ENCODE measurements at regions not wholly inside any gene's neighbourhood (a gene's known extent, or its start where the extent isn't known, plus 50 kb on each side); places are given as distances from the start of the nearest gene placed in this dataset.

GRCh38 chrX:14356401-14356800 lies 172.9 kb upstream of the GLRA2 start:
- intact Hi-C loops (cut with DNase I) = no loop called here

GRCh38 chrX:14355556-14355955 lies 173.8 kb upstream of the GLRA2 start:
- no peak overlapping the region for H3K27ac ChIP-seq
- no peaks in the 10 kb centered on the region for H3K36me3 ChIP-seq
- no peaks in the 10 kb centered on the region for H3K27me3 ChIP-seq
- no peaks in the 10 kb centered on the region for H3K9me3 ChIP-seq
- DNase-seq = no peak
- TF ChIP-seq CTCF (IDR thresholded peaks at IDR 0.05) = no peak
- TF ChIP-seq POLR2A (IDR thresholded peaks at IDR 0.05) = no peak
- intact Hi-C loops (cut with DNase I) = no loop called here
- H3K4me1 ChIP-seq = no peaks in the 10 kb centered on the region
- H3K4me3 ChIP-seq (replicated peaks in 1 of 3) = no peak overlapping the region

More at GRCh38 chrX:14356401-14356800, 172.9 kb upstream of the GLRA2 start:
- Histone ChIP-seq H3K4me1 (no peaks in the 10 kb centered on the region), H3K36me3 (no peaks in the 10 kb centered on the region), H3K9me3 (no peaks in the 10 kb centered on the region), H3K27ac (no peak overlapping the region), H3K4me3 (replicated peaks in 1 of 3) (no peak overlapping the region), H3K27me3 (no peaks in the 10 kb centered on the region)
- DNase-seq = no peak
- TF ChIP-seq CTCF (IDR thresholded peaks at IDR 0.05) (no peak), POLR2A (IDR thresholded peaks at IDR 0.05) (no peak)
- 75 to 88% methylated on average over 1 of the region's 1 CpG for WGBS, 2 donors

- TF ChIP-seq POLR2A (IDR thresholded peaks at IDR 0.05) (no peak), CTCF (IDR thresholded peaks at IDR 0.05) (no peak)
- 73 to 75% methylated on average over 3 of the region's 3 CpGs for WGBS, 2 donors
- intact Hi-C loops (cut with DNase I) = no loop called here
These were observed 174.8 kb upstream of the GLRA2 start for GRCh38 chrX:14354521-14354920.

GRCh38 chrX:14352511-14352910 lies 176.8 kb upstream of the GLRA2 start:
- H3K36me3 ChIP-seq = no peaks in the 10 kb centered on the region
- no peak for TF ChIP-seq CTCF (IDR thresholded peaks at IDR 0.05)
- H3K4me3 ChIP-seq (replicated peaks in 1 of 3) = no peak overlapping the region
- no peaks in the 10 kb centered on the region for H3K4me1 ChIP-seq
- no peaks in the 10 kb centered on the region for H3K27me3 ChIP-seq
- no peaks in the 10 kb centered on the region for H3K9me3 ChIP-seq
- intact Hi-C loops (cut with DNase I) = no loop called here
- H3K27ac ChIP-seq = no peak overlapping the region
- DNase-seq = no peak
- WGBS, 2 donors = 100% methylated on average over 1 of the region's 1 CpG

More at GRCh38 chrX:14354521-14354920, 174.8 kb upstream of the GLRA2 start:
- DNase-seq = no peak
- Histone ChIP-seq H3K4me1 (no peaks in the 10 kb centered on the region), H3K9me3 (no peaks in the 10 kb centered on the region), H3K27ac (no peak overlapping the region), H3K27me3 (no peaks in the 10 kb centered on the region), H3K4me3 (replicated peaks in 1 of 3) (no peak overlapping the region), H3K36me3 (no peaks in the 10 kb centered on the region)

- Histone ChIP-seq H3K9me3 (no peaks in the 10 kb centered on the region), H3K36me3 (no peaks in the 10 kb centered on the region), H3K27ac (no peak overlapping the region), H3K4me1 (no peaks in the 10 kb centered on the region), H3K4me3 (replicated peaks in 1 of 3) (no peak overlapping the region), H3K27me3 (no peaks in the 10 kb centered on the region)
- intact Hi-C loops (cut with DNase I) = no loop called here
- no peak for DNase-seq
- TF ChIP-seq CTCF (IDR thresholded peaks at IDR 0.05) = no peak
- TF ChIP-seq POLR2A (IDR thresholded peaks at IDR 0.05) = no peak
- 60 to 61% methylated on average over 5 of the region's 5 CpGs for WGBS, 2 donors
These were observed 177.6 kb upstream of the GLRA2 start for GRCh38 chrX:14351611-14352303.
